GM12878 (cell line): ENCODE measurements at regions not wholly inside any gene's neighbourhood (a gene's known extent, or its start where the extent isn't known, plus 50 kb on each side); places are given as distances from the start of the nearest gene placed in this dataset.

Experiments used
- ATAC-seq: fragments of 200-7000 bp; cut with Tn5 transposase; 3 replicates; pipeline ENCODE4 v1.9.1; 2020; ENCODE audit warnings: mild to moderate bottlenecking, moderate library complexity
- BruUV-seq: library from RNA; stranded (reverse); fragments of 400-500 nt; replicated peaks from 2 replicates; lab custom pipeline; 2021; lab: Mats Ljungman, UMichigan
- CTCF ChIA-PET: fragments of 300-600 bp; sonication (Branson Sonifier 250); formaldehyde crosslinking; extraction: SDS; loops from one replicate; lab custom pipeline; 2021; ENCODE audit warnings: inconsistent platforms; lab: Yijun Ruan, JAX
- POLR2A ChIA-PET: fragments of 350-600 bp; formaldehyde crosslinking; extraction: SDS; loops from one replicate; lab custom pipeline; 2021; ENCODE audit warnings: inconsistent platforms; lab: Charles Lee
- RAD21 ChIA-PET: fragments of 300-600 bp; sonication (Branson Sonifier 250); formaldehyde crosslinking; loops from one replicate; lab custom pipeline; 2023; ENCODE audit warnings: antibody characterized with exemption; ENCODE audit not compliant: unreplicated experiment; lab: Charles Lee
- SMC1A ChIA-PET: fragments of 300-600 bp; sonication (Branson Sonifier 250); formaldehyde crosslinking; loops from one replicate; lab custom pipeline; 2023; ENCODE audit not compliant: unreplicated experiment, uncharacterized antibody; lab: Charles Lee
- DNase-seq: peaks from one replicate; pipeline ENCODE4 v3.0.0-alpha.2; 2011; ENCODE audit warnings: low read depth, low spot score
- FAIRE-seq: peaks from 3 replicates; lab custom pipeline; 2011; peaks lifted over from hg19 to GRCh38; lab: Jason Lieb, UNC
- H2AFZ ChIP-seq: 2 replicates; pipeline ENCODE4 v1.6.0; 2011; ENCODE audit warnings: low read depth, low read length, control low read depth; ENCODE audit not compliant: control insufficient read depth
- H3K27ac ChIP-seq: 2 replicates; pipeline ENCODE4 v1.5.1; 2011; ENCODE audit warnings: control low read depth; ENCODE audit not compliant: control insufficient read depth, insufficient read depth
- H3K27me3 ChIP-seq, 2 experiments: replicated peaks in 1 of 2; 2 replicates each; pipeline versions ENCODE4 v1.6.0 to v1.6.1; 2011; ENCODE audit warnings: low read length in 1 of 2; ENCODE audit not compliant: control insufficient read depth in 2 of 2, insufficient read depth in 2 of 2
- H3K36me3 ChIP-seq, 2 experiments: 2 replicates each; pipeline ENCODE4 v1.5.1; 2011; ENCODE audit warnings: low read length in 1 of 2; ENCODE audit not compliant: control insufficient read depth in 2 of 2, insufficient read depth in 2 of 2
- H3K4me1 ChIP-seq: 2 replicates; pipeline ENCODE4 v1.6.1; 2011; ENCODE audit warnings: mild to moderate bottlenecking, low read length, moderate library complexity, mixed read lengths; ENCODE audit not compliant: control insufficient read depth, insufficient read depth
- H3K4me2 ChIP-seq: 2 replicates; pipeline ENCODE4 v1.6.0; 2011; ENCODE audit warnings: control low read depth; ENCODE audit not compliant: control insufficient read depth, insufficient read depth
- H3K4me3 ChIP-seq: fragments of 200-600 bp; sonication (generic); 2 replicates; pipeline ENCODE4 v1.5.1; 2016
- H3K79me2 ChIP-seq: 2 replicates; pipeline ENCODE4 v1.6.0; 2011; ENCODE audit warnings: low read length; ENCODE audit not compliant: control insufficient read depth, insufficient read depth
- H3K9ac ChIP-seq: 2 replicates; pipeline ENCODE4 v1.8.0; 2011; ENCODE audit warnings: low read length, control low read depth, mixed read lengths; ENCODE audit not compliant: control insufficient read depth, insufficient read depth
- H3K9me3 ChIP-seq: replicated peaks from 3 replicates; pipeline ENCODE4 v1.5.1; 2011; ENCODE audit warnings: mild to moderate bottlenecking, low read length; ENCODE audit not compliant: control insufficient read depth, insufficient read depth
- H4K20me1 ChIP-seq: 2 replicates; pipeline ENCODE4 v1.6.0; 2011; ENCODE audit not compliant: control insufficient read depth, insufficient read depth
- CBX3 ChIP-seq: fragments of 200-600 bp; sonication (generic); IDR thresholded peaks from 2 replicates; pipeline ENCODE4 v1.6.1; 2016; ENCODE audit warnings: low read depth, borderline replicate concordance
- HCFC1 ChIP-seq: fragments of 150-350 bp; IDR thresholded peaks from 2 replicates; pipeline ENCODE4 v1.6.1; 2014; ENCODE audit warnings: low read length
- POLR2AphosphoS2 ChIP-seq: IDR thresholded peaks from 2 replicates; pipeline ENCODE4 v1.6.1; 2011; ENCODE audit warnings: low read depth, mild to moderate bottlenecking, low read length, improper control_type of control experiment, moderate library complexity
- RB1 ChIP-seq: fragments of 450-650 bp; formaldehyde crosslinking; IDR thresholded peaks from 2 replicates; pipeline ENCODE4 v1.6.1; 2017; ENCODE audit warnings: mild to moderate bottlenecking, borderline replicate concordance
- SMAD5 ChIP-seq: IDR thresholded peaks from 2 replicates; pipeline ENCODE4 v1.6.1; 2016; ENCODE audit warnings: antibody characterized with exemption, low read depth
- WGBS: methylation state at CpG from one replicate; pipeline ENCODE4 v1.1.6; 2016; ENCODE audit warnings: low lambda C conversion rate; ENCODE audit not compliant: insufficient replicate concordance, insufficient coverage; ENCODE audit errors: missing lambda C conversion rate; 5-methylcytosine and 5-hydroxymethylcytosine counted together
- in situ Hi-C: fragments of 300-500 bp; cut with MboI; formaldehyde crosslinking; loops from 9 replicates; pipeline ENCODE4 v1.14.3; 2018; ENCODE audit warnings: mixed read lengths
- intact Hi-C: fragments of 100-400 bp; cut with micrococcal nuclease; formaldehyde crosslinking; loops from one replicate; pipeline ENCODE4 v1.14.2; 2022; ENCODE audit not compliant: unreplicated experiment
- TF ChIP-seq, protein P1 (sequence below): fragments of 450-650 bp; IDR thresholded peaks from 2 replicates; pipeline ENCODE4 v1.6.1; 2017; ENCODE audit warnings: mild to moderate bottlenecking
- TF ChIP-seq, protein P2 (sequence below): fragments of 150-350 bp; IDR thresholded peaks from 2 replicates; pipeline ENCODE4 v1.6.1; 2014; ENCODE audit warnings: mild to moderate bottlenecking, low read depth, low read length

DNA sequence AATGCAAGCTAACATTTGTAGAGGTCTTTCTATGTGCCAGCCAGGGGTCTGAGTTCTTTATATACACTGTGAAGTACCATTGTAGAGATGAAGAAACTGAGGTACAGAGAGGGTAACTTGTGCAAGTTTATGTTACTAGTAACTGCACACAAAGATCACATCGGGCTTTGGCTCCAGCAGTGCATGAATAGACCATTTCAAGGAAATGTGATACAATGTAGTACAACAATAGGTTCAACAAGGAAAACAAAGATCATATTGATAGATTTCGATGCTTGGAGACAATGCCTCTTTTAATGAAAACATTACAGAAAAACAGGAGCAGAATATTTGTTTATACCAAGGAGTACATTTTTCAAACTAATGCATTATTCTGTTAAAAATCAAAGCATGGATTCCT is 115.3 kb downstream of the POLR2M start (continued):
- TF ChIP-seq, protein P1, sequence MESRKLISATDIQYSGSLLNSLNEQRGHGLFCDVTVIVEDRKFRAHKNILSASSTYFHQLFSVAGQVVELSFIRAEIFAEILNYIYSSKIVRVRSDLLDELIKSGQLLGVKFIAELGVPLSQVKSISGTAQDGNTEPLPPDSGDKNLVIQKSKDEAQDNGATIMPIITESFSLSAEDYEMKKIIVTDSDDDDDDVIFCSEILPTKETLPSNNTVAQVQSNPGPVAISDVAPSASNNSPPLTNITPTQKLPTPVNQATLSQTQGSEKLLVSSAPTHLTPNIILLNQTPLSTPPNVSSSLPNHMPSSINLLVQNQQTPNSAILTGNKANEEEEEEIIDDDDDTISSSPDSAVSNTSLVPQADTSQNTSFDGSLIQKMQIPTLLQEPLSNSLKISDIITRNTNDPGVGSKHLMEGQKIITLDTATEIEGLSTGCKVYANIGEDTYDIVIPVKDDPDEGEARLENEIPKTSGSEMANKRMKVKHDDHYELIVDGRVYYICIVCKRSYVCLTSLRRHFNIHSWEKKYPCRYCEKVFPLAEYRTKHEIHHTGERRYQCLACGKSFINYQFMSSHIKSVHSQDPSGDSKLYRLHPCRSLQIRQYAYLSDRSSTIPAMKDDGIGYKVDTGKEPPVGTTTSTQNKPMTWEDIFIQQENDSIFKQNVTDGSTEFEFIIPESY, result no peak
- TF ChIP-seq SMAD5, result no peak
- TF ChIP-seq RB1, result no peak
- no peak for TF ChIP-seq CBX3
- TF ChIP-seq, all 136 proteins: peak for 0

DNA sequence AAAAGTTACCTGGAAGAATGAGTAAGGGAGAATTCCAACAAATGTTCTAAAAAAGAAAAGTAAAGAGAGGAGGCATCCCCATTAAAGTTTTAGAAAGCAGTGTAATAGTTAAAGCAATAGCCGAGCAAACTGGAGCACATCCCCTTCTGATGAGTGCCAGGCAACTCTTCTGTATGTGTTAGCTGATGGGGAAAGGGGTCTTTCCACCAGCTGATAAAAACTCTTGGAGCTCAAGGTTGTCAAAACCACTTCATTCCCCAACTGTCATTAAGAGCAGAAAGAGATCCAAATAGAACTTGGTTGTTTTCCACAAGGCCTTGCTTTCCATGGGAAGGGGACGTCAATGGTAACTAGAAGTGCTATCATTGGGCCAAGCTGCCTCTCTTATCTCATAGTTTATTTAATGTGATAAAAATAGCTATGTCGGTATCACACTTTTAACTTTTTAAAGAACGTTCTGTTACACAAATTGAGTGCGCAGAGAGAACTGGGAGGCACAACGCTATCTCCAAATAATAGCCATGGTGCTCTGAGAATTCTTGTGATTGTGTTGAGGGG is 116.9 kb downstream of the POLR2M start:
- H3K79me2 ChIP-seq, result no peaks in the 10 kb centered on the region
- no TSS peak for BruUV-seq
- no peaks in the 10 kb centered on the region for H4K20me1 ChIP-seq
- ChIA-PET CTCF (interaction anchor here (1.2 to 1.5 kb wide), 3 partner anchors 36 to 247 kb away, joined by 3 to 4 read pairs (median 4); no protein-coding TSS in a partner anchor), POLR2A (no interaction called here), RAD21 (no interaction called here), SMC1A (no interaction called here)
- ATAC-seq (no peak), FAIRE-seq (no peak), DNase-seq (no peak)
- H3K9me3 ChIP-seq, result no peaks in the 10 kb centered on the region
- no peak overlapping the region for H2AFZ ChIP-seq
- H3K27me3 ChIP-seq, result no peaks in the 10 kb centered on the region
- H3K9ac ChIP-seq, result no peak overlapping the region
- no peak overlapping the region for H3K4me3 ChIP-seq
- WGBS, result 47% methylated on average over 6 of the region's 6 CpGs
- H3K4me2 ChIP-seq, result no peak overlapping the region
- TF ChIP-seq POLR2AphosphoS2, result no peak
- TF ChIP-seq, protein P2, sequence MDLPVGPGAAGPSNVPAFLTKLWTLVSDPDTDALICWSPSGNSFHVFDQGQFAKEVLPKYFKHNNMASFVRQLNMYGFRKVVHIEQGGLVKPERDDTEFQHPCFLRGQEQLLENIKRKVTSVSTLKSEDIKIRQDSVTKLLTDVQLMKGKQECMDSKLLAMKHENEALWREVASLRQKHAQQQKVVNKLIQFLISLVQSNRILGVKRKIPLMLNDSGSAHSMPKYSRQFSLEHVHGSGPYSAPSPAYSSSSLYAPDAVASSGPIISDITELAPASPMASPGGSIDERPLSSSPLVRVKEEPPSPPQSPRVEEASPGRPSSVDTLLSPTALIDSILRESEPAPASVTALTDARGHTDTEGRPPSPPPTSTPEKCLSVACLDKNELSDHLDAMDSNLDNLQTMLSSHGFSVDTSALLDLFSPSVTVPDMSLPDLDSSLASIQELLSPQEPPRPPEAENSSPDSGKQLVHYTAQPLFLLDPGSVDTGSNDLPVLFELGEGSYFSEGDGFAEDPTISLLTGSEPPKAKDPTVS, result no peak
- TF ChIP-seq HCFC1, result no peak
- H3K4me1 ChIP-seq, result no peaks in the 10 kb centered on the region
- in situ Hi-C loops, result no loop called here
- intact Hi-C loops, result no loop called here
- H3K27ac ChIP-seq, result no peak overlapping the region
- H3K36me3 ChIP-seq, result no peaks in the 10 kb centered on the region
